ENCODE measurements at regions not wholly inside any gene's neighbourhood (a gene's known extent, or its start where the extent isn't known, plus 50 kb on each side); places are given as distances from the start of the nearest gene placed in this dataset.

DNA sequence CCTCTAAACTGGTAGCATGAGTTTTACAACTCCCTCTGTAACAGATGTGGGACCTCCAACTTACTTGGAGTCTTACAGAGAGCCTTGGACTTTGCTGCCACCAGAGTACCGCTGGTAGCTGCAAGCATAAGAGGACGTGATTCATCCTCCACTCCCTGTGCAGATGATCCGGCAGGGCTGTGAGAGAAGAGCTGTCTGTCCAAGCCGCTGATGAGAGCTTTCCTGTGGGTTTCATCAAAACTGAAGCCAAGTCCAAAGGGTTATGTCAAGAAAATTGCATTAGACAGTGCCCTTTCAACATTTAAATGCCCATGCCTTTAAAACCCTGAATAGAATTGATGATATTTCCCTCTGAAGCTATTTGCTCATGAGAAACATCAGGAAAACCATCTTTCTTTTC lies 85.8 kb downstream of the LLPH start:
- DNase-seq (ENCODE audit: low spot score), result peak; percentile 62

DNA sequence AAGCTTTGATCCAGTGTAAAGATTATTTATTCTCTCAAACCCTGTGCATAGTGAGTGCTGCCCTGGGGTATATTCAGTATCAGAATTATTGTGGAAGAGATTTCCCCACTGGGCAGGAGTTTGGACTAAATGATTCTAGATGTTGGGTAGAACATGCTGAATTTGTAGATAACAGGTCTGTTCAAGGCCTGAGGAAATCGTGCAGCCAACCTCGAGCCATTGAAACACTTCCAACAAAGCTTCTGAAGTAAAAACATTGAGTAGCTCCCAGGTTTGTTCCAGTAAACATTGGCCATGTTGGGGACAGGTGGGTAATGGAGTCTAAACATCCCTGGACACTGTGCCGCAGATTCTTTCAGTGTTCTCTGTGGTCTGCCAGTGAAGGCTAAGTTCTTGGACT lies 87.5 kb downstream of the LLPH start:
- no peak for DNase-seq (ENCODE audit: low spot score)

DNA sequence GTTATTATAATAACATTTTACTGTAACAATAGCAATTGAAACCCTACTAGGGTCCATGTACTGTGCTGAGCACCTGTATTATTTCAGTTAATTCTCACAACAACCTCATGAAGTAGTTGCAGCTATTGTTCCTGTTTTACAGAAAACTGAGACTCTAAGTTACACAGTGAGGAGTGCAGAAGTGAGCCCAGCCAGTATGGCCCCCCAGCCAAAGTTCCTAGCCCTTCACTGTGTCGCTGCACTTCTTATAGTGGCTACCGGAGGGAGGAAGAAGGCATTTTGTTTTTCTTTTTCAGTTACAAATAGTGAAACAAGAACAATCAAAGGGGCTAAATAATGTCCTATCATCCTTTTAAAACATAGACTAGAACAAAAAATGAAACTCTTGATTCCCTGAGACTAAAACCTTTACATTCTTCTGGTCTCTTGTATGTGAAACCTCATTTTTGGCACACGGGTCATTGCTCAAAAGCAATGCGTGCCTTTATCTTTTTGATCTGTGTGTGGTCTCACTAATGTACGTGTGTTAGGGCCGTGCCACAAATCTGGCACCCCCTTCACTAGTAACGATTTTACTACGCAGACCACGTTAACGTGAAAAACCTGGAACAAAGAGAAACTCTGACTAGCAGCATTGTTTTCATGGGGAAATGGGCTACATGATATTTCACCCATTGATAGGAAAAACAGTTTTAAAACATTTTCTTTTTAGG lies 88.7 kb downstream of the LLPH start:
- no peak for DNase-seq (ENCODE audit: low spot score)

DNA sequence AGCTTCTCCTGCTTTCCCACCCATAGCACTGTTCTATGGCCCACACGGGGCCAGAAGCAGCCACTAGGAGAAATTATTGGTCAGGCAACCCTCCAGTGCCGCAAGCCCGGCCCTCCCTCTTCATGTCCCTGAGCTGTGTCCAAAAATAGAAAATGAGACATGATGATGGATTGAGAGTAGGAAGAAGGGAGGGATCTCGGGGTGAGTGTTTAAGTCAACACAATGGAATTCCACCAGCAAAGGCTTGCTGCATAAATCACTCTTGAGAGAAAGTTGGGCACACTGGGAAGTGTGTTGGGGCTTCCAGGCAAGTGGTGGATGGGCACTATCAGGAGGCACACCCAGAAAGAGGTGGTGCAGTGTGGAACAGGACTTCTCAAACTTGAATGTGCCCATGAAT lies 94.2 kb downstream of the LLPH start:
- peak; percentile 97 for DNase-seq (ENCODE audit: low spot score)

DNA sequence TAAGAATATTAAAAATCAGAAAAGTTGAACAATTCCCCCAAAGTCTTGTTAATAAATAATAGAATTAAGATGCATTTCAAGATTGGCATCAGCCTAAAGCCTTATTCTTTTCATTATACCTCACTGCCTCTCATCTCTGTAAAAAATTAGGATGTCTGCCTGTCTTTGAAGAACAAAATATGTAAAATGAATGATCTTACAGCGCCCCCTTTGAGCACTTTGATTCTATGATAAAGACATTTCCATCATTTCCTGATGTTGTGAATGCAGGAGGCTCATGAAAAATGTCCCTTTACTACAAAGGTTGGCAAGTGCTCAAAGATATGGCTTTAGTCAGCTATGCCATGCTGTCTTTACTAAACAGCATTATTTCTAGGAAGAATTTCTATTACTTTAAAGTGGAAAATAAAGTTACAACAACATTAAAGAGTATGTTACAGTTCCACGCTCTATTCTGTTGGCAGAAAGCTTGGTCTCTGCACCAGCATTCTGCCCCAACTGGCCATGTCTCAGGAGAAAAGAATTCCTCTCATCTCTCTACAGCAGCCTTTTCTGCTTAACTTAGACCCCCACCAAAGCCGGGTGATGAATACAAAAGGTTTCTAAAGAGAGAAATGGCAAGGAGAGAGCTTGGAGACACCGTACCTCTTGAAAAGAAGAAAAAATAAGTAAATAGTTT lies 95.1 kb downstream of the LLPH start:
- DNase-seq (ENCODE audit: low spot score), result peak; percentile 83

DNA sequence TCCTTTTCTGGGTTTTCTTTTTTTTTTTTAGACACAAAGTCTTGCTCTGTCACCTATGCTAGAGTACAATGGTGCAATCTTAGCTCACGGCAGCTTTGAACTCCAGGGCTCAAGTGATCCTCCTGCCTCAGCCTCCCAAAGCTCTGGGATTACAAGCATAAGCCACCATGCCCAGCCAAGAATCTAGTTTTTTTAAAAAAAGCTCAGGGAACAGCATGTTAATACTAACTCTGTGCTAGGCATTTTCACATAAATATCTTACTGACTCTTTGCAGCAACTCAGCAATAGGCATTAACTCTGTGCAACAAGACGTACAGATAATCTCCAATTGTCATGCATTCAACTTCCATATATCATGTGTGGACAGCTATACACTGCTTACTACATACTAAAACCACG lies 97.4 kb downstream of the LLPH start:
- DNase-seq (ENCODE audit: low spot score), result no peak

DNA sequence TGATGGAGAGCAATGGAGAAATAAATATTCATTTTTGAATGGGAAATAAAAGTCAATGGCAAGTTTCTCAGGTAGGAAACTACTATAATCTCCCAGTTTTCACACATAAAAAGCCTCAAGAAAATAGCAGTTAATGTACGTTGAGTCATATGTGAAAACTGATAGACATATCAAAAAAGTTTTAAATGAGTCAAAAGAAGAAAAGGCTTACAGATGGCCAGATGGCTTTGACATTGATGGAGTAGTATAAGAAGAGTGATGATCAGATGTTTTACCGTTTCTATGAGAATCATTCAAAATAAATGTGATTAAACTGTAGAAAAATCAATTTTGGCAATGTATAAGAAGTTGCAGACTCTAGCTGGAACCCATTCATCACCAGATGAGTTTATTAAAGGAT lies 97.8 kb downstream of the LLPH start:
- DNase-seq (ENCODE audit: low spot score), result no peak

DNA sequence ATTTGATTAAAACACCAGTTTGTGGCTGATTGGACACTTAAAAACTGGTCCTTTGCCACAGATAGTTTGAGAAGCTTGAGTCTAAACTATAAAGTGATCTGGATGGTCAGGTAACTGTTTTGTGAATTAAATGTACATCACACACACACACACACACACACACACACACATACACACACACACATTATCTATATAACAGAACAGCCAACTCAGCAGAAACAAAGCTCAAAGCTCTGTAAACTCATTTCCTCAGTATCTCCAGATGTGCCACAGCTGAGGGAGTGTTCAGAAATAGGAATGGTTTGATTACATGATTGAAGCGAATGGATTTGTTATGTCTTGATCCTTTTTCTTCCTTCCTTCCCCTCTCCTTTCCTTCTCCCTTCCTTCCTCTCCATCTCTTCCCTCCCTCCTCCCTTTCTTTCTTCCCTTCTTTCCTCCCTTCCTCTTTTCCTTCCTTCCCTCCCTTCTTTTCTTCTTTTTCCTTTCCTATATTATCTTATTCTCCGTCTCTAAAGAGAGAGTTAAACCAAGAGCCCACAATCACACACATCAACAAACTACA lies 100.3 kb downstream of the LLPH start:
- no peak for DNase-seq (ENCODE audit: low spot score)

DNA sequence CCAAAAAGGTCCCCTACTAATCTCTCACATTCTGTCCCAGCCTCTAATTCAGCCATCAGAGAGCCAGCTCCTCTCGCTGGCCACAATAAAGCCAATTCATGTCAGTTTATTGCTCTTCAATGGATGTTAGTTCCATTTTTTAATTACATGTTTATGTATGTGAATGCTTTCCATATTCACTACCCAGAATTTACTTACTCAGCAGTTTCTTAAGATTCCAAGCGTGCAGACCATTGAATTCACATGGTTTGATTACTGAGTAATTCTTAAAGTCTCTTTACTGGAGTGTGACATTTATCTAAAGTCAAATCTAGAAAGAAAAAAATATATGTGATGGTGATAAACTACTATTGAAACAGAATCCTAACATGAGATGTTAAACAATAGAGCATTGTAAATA lies 102.2 kb downstream of the LLPH start:
- DNase-seq (ENCODE audit: low spot score), result no peak

DNA sequence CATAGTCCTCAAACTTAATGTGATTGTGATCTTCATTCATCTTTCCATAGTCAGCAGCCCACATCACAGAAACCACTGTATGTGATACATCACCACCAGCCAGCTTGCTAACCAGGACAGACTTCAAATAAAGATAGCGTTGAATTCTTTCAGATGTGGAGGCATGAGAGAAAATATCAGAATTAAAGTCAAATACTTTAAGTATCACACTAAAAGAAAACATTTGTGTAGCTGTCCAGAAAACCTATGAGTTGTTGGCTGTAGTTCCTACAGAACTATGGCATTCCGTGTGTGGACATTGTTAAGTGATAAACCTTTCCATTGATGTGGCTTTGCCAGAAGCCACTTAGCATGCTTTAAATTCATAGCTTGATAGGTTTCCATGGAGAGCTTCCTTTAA lies 105.1 kb downstream of the LLPH start:
- no peak for DNase-seq (ENCODE audit: low spot score)

DNA sequence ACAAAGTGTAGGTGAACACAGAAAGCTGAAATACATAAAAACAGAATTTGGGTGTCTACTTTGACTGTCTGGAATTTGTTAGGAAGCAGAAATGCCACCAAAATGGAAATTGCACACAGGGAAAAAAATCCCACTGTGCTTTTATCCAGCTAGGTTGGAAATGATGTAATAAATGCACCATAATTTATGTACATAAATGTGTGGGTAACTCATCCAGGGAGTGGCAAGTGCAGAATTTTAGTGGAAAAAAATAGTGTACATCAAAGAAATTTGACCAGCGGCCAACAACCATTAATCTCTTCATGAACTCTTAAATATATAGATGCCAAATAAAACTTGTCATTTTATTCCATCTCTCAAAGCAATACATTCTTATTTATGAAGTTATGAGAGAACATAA lies 105.6 kb downstream of the LLPH start:
- no peak for DNase-seq (ENCODE audit: low spot score)

DNA sequence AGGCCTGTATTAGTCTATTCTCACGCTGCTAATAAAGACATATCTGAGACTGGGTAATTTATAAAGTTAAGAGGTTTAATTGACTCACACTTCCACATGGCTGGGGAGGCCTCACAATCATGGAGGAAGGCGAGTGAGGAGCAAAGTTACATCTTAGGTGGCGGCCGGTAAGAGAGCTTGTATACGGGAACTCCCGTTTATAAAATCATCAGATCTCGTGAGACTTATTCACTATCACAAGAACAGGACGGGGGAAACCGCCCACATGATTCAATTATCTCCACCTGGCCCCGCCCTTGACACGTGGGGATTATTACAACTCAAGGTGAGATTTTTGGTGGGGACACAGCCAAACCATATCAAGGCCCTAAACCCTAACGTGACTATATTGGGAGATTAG lies 110.1 kb downstream of the LLPH start:
- no peak for DNase-seq (ENCODE audit: low spot score)

DNA sequence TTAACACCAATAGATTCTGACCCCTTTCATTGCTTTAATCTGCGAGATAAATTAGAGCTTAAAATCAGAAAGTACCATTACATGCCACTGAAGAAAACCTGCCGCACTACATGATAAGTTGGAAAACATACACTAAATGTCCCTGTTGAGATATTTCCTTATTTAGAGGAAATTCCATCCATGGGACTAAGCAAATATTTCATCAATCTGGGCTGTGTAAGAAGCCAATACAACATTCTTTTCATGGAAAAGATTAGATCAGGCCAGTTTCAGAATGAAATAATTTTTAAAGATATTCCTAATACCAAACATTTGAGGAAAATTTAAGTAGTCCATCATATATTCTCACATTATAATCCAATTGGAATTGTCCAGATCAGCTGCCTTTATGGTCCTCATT lies 112.8 kb downstream of the LLPH start:
- DNase-seq (ENCODE audit: low spot score), result no peak
